ENCODE measurements at regions not wholly inside any gene's neighbourhood (a gene's known extent, or its start where the extent isn't known, plus 50 kb on each side); places are given as distances from the start of the nearest gene placed in this dataset.

DNA sequence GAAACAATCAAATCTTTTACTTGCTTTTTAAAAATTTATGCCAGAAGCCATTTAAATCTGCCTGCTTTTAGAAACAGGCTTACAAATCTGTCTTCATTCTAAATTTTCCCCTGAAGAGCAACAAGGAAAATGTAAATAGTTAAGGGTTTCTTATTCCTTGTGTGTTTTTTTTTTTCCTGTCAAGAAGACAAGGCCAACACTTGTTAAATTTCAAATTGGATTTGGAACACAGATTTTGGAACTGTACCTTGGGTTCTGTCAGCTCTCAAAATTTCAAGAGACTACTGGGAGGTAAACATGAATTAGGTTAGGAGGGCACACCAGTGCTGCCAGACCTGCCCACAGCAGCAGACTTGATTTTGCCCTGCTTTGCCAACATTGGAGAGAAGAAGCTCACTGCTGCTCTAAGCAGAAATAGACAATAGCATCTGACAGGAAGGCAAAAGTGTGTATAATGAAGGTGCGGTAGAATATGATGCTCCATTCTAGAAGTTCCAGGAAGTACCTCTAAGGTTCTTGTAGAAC is 121.7 kb downstream of the NHLRC3 start:
- peaks cover 0 to 6% (median 1%) of the 10 kb centered on the region in 4 donors for H3K4me1 Mint-ChIP-seq
- Histone ChIP-seq H3K27ac (ENCODE audit: low read depth, low read length) (no peak overlapping the region), H3K27me3 (ENCODE audit: insufficient read depth, low read length) (no peaks in the 10 kb centered on the region), H3K9me3 (ENCODE audit: control insufficient read depth in 1 of 2, low read length in 2 of 2) (no peaks in the 10 kb centered on the region), H3K4me3 (ENCODE audit: low read length in 2 of 2) (no peak overlapping the region), H3K4me1 (ENCODE audit: insufficient read depth, low read length) (no peaks in the 10 kb centered on the region), H3K36me3 (ENCODE audit: insufficient read depth, low read length) (no peaks in the 10 kb centered on the region)
- no peak for DNase-seq
- H3K4me3 Mint-ChIP-seq, result no peak overlapping the region
- H3K27ac Mint-ChIP-seq, result no peak overlapping the region
- H3K36me3 Mint-ChIP-seq, result no peaks in the 10 kb centered on the region
- intact Hi-C loops (cut with micrococcal nuclease), result no loop called here
- H3K9me3 Mint-ChIP-seq, result peaks cover 0 to 5% (median 0%) of the 10 kb centered on the region in 8 donors
- CTCF ChIA-PET (ENCODE audit: partially characterized antibody), result interaction anchor here (0.6 kb wide), 1 partner anchor 19 kb away, joined by 3 read pairs; no protein-coding TSS in a partner anchor
- peaks cover 2% of the 10 kb centered on the region in 2 donors for H3K27me3 Mint-ChIP-seq
- POLR2A ChIA-PET (ENCODE audit: partially characterized antibody), result no interaction called here

DNA sequence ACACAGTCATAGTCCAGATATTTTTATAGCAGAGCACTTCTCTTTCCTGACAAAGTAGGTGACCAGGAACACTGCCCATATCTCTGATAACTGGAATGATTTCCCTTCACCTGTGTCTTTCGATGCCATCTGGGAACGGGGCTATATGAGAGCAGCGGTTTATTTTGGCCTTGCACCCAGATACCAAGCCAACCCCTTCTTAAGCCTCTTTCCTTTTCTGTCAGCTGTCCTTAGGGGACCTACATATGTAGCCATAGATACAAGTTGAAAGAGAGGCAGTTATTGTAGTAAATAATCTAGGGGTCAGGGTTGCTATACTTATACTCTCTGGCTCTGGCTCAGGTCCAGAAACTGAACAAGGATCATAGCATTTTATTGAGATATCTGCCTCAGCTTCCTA is 128.8 kb downstream of the NHLRC3 start:
- H3K4me1 ChIP-seq (ENCODE audit: insufficient read depth, low read length), result no peaks in the 10 kb centered on the region
- no peaks in the 10 kb centered on the region for H3K36me3 ChIP-seq (ENCODE audit: insufficient read depth, low read length)
- Mint-ChIP-seq H3K36me3 (no peaks in the 10 kb centered on the region), H3K27ac (no peak overlapping the region), H3K4me1 (no peaks in the 10 kb centered on the region), H3K9me3 (peaks cover 0 to 5% (median 0%) of the 10 kb centered on the region in 8 donors), H3K4me3 (no peak overlapping the region), H3K27me3 (peaks cover 0 to 1% of the 10 kb centered on the region in 2 donors)
- POLR2A ChIA-PET (ENCODE audit: partially characterized antibody), result no interaction called here
- H3K4me3 ChIP-seq (ENCODE audit: low read length in 2 of 2), result no peak overlapping the region
- DNase-seq, result no peak
- CTCF ChIA-PET (ENCODE audit: partially characterized antibody), result no interaction called here
- no peaks in the 10 kb centered on the region for H3K9me3 ChIP-seq (ENCODE audit: control insufficient read depth in 1 of 2, low read length in 2 of 2)
- no peaks in the 10 kb centered on the region for H3K27me3 ChIP-seq (ENCODE audit: insufficient read depth, low read length)
- no peak overlapping the region for H3K27ac ChIP-seq (ENCODE audit: low read depth, low read length)
- intact Hi-C loops (cut with micrococcal nuclease), result no loop called here

DNA sequence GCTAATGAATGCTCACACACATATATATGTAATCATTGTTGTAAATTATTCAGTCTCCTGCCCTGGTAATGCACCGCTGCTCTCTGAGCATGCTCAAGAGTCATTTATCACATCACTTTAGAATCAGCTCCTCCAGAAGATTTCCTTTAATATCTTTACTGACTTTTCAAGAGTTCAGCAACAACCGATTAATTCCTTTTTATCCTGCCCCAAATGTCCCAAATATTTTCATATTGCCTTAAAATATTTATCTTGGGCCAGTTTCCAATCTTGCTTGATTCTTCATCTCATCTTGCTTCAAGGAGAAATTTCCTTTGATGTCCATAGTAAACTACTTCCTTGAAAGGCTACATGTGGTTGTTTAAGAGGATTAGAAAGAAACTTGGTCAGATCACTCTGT is 132.5 kb downstream of the NHLRC3 start:
- Histone ChIP-seq H3K4me3 (ENCODE audit: low read length in 2 of 2) (no peak overlapping the region), H3K27ac (ENCODE audit: low read depth, low read length) (no peak overlapping the region), H3K27me3 (ENCODE audit: insufficient read depth, low read length) (no peaks in the 10 kb centered on the region), H3K4me1 (ENCODE audit: insufficient read depth, low read length) (no peaks in the 10 kb centered on the region), H3K36me3 (ENCODE audit: insufficient read depth, low read length) (no peaks in the 10 kb centered on the region), H3K9me3 (ENCODE audit: control insufficient read depth in 1 of 2, low read length in 2 of 2) (no peaks in the 10 kb centered on the region)
- intact Hi-C loops (cut with micrococcal nuclease), result no loop called here
- no peak overlapping the region for H3K4me3 Mint-ChIP-seq
- H3K27ac Mint-ChIP-seq, result no peak overlapping the region
- no peaks in the 10 kb centered on the region for H3K36me3 Mint-ChIP-seq
- H3K9me3 Mint-ChIP-seq, result peaks cover 0 to 2% (median 0%) of the 10 kb centered on the region in 8 donors
- H3K27me3 Mint-ChIP-seq, result peaks cover 0 to 3% of the 10 kb centered on the region in 2 donors
- H3K4me1 Mint-ChIP-seq, result no peaks in the 10 kb centered on the region
- ChIA-PET POLR2A (ENCODE audit: partially characterized antibody) (no interaction called here), CTCF (ENCODE audit: partially characterized antibody) (interaction anchor here (1.1 kb wide), 1 partner anchor 28 kb away, joined by 3 read pairs; no protein-coding TSS in a partner anchor)
- no peak for DNase-seq

DNA sequence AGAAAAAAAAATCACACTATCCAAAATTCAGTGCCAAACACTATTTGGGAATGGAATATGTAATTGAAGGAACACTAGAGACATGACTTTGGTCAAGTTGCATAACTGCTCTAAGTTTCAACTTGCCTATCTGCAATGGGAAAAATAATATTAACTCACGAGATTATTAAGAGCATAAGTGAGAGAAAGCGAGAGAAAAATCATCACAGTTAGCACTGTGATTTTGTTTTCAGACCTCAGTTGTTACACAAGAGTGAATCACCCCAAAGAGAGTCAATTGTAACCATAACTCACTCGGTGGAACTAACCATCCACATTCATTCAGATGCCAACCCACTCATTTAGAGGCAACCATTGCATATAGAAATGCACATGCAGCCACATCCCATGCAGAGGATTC is 147.1 kb downstream of the NHLRC3 start:
- intact Hi-C loops (cut with micrococcal nuclease), result no loop called here
- Mint-ChIP-seq H3K4me3 (no peak overlapping the region), H3K36me3 (no peaks in the 10 kb centered on the region)

DNA sequence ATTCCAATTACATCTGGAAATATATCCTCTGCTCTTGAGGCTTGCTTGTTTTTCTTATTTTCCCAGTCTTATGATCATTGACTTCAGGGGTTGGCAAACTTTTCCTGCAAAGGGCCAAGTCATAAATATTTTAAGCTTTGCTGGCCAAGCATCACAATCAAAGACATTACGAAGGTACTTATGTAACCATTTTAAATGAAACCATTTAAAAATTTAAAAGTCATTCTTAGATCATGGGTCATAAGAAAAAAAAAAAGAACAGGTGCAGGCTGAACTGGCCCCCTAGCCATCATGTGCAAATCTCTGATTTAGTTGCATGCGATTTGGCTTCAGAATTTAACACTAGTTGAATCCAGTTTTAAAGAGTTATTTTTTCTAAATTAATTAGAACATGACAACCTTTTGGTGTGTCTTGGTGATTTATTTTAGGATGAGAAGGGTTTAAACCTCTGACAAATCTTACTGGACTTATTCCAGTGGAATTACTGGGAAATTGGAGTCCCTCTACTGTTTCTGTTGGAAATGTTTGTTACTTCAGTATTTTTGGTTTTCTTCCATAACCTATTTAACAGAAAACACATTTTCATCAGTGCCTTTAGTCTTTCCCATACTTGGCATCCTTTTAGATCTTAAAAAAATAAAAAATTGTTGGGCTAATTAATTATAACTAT is 148.1 kb downstream of the NHLRC3 start:
- Mint-ChIP-seq H3K4me3 (no peak overlapping the region), H3K27me3 (peaks cover 0 to 4% of the 10 kb centered on the region in 2 donors), H3K27ac (no peak overlapping the region), H3K9me3 (no peaks in the 10 kb centered on the region), H3K4me1 (no peaks in the 10 kb centered on the region), H3K36me3 (no peaks in the 10 kb centered on the region)
- CTCF ChIA-PET (ENCODE audit: partially characterized antibody), result no interaction called here
- Histone ChIP-seq H3K36me3 (ENCODE audit: insufficient read depth, low read length) (no peaks in the 10 kb centered on the region), H3K27me3 (ENCODE audit: insufficient read depth, low read length) (no peaks in the 10 kb centered on the region), H3K4me1 (ENCODE audit: insufficient read depth, low read length) (no peaks in the 10 kb centered on the region), H3K27ac (ENCODE audit: low read depth, low read length) (no peak overlapping the region), H3K4me3 (ENCODE audit: low read length in 2 of 2) (no peak overlapping the region), H3K9me3 (ENCODE audit: control insufficient read depth in 1 of 2, low read length in 2 of 2) (no peaks in the 10 kb centered on the region)
- intact Hi-C loops (cut with micrococcal nuclease), result no loop called here
- no peak for DNase-seq
- POLR2A ChIA-PET (ENCODE audit: partially characterized antibody), result no interaction called here

More for the DNA sequence above, 147.1 kb downstream of the NHLRC3 start:
- no peaks in the 10 kb centered on the region for H3K4me1 ChIP-seq (ENCODE audit: insufficient read depth, low read length)
- peaks cover 3 to 4% of the 10 kb centered on the region in 2 donors for H3K27me3 Mint-ChIP-seq
- H3K36me3 ChIP-seq (ENCODE audit: insufficient read depth, low read length), result no peaks in the 10 kb centered on the region
- no peaks in the 10 kb centered on the region for H3K4me1 Mint-ChIP-seq
- DNase-seq, result no peak
- H3K27me3 ChIP-seq (ENCODE audit: insufficient read depth, low read length), result no peaks in the 10 kb centered on the region
- H3K9me3 ChIP-seq (ENCODE audit: control insufficient read depth in 1 of 2, low read length in 2 of 2), result no peaks in the 10 kb centered on the region
- no peaks in the 10 kb centered on the region for H3K9me3 Mint-ChIP-seq
- H3K27ac ChIP-seq (ENCODE audit: low read depth, low read length), result no peak overlapping the region
- ChIA-PET POLR2A (ENCODE audit: partially characterized antibody) (no interaction called here), CTCF (ENCODE audit: partially characterized antibody) (no interaction called here)
- no peak overlapping the region for H3K27ac Mint-ChIP-seq
- H3K4me3 ChIP-seq (ENCODE audit: low read length in 2 of 2), result no peak overlapping the region

DNA sequence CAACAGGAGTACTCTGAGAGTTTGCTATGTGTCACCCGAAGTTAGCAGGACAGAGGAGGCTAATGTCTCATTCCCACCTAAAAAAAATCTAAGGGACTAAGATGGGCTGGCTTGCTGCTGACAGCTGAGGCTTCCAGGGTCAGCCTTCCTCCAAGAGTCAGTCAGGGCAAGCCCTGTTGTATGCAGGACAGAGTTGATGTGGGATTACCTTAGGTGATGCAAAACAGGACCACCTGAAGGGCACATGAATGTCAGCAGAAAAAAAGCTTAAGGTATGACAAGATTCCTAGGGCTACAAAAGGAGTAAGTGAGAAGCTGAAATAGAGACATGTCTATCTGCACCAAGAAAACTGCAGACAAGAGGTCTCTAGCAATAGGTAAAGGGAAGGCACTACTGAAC is 151.5 kb downstream of the NHLRC3 start:
- Histone ChIP-seq H3K4me1 (ENCODE audit: insufficient read depth, low read length) (no peaks in the 10 kb centered on the region), H3K36me3 (ENCODE audit: insufficient read depth, low read length) (no peaks in the 10 kb centered on the region), H3K27me3 (ENCODE audit: insufficient read depth, low read length) (no peaks in the 10 kb centered on the region), H3K27ac (ENCODE audit: low read depth, low read length) (no peak overlapping the region), H3K4me3 (ENCODE audit: low read length in 2 of 2) (no peak overlapping the region), H3K9me3 (ENCODE audit: control insufficient read depth in 1 of 2, low read length in 2 of 2) (no peaks in the 10 kb centered on the region)
- Mint-ChIP-seq H3K9me3 (peaks cover 0 to 1% (median 0%) of the 10 kb centered on the region in 8 donors), H3K27me3 (peaks cover 1 to 7% of the 10 kb centered on the region in 2 donors), H3K4me3 (no peak overlapping the region), H3K36me3 (no peaks in the 10 kb centered on the region), H3K27ac (no peak overlapping the region), H3K4me1 (no peaks in the 10 kb centered on the region)
- ChIA-PET POLR2A (ENCODE audit: partially characterized antibody) (no interaction called here), CTCF (ENCODE audit: partially characterized antibody) (no interaction called here)
- no peak for DNase-seq
- intact Hi-C loops (cut with micrococcal nuclease), result no loop called here

DNA sequence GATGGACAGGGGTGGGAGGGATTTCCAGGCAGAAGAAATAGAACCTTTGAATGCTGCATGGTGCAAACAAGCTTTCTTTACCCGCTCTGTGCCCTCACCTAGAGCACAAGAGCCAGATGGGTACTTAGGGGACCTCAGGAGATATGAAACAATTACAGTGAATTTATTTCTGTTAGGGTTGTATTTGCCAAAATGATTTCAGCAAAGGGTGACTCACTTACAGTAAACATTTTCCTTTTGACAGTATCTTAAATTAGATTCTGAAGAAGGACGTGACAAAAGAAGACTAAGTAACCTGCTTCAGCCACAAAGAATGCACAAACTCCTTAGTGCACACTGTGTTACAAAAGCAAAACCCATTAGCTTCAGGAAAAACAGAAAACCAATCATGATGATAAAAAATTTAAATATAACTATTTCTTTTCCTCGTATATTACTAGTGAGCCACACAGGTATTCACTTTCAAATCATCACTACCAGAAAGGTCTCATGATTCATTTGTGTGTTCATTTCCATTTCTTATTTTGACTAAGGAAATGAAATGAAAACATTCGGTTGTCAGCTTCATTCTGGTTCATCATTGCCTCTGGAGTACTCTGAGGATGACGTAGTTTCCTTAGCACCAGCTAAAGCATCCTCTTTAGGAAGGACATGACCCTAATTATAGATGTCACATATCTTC is 158.8 kb downstream of the NHLRC3 start:
- Mint-ChIP-seq H3K27ac (no peak overlapping the region), H3K27me3 (peaks cover 3 to 4% of the 10 kb centered on the region in 2 donors), H3K4me3 (no peak overlapping the region), H3K4me1 (peaks cover 0 to 4% (median 2%) of the 10 kb centered on the region in 4 donors), H3K36me3 (no peaks in the 10 kb centered on the region), H3K9me3 (peaks cover 0 to 1% (median 0%) of the 10 kb centered on the region in 8 donors)
- H3K27ac ChIP-seq (ENCODE audit: low read depth, low read length), result no peak overlapping the region
- no peak for DNase-seq
- H3K9me3 ChIP-seq (ENCODE audit: control insufficient read depth in 1 of 2, low read length in 2 of 2), result no peaks in the 10 kb centered on the region
- H3K4me1 ChIP-seq (ENCODE audit: insufficient read depth, low read length), result no peaks in the 10 kb centered on the region
- H3K36me3 ChIP-seq (ENCODE audit: insufficient read depth, low read length), result no peaks in the 10 kb centered on the region
- ChIA-PET POLR2A (ENCODE audit: partially characterized antibody) (no interaction called here), CTCF (ENCODE audit: partially characterized antibody) (no interaction called here)
- H3K4me3 ChIP-seq (ENCODE audit: low read length in 2 of 2), result no peak overlapping the region
- H3K27me3 ChIP-seq (ENCODE audit: insufficient read depth, low read length), result no peaks in the 10 kb centered on the region
- intact Hi-C loops (cut with micrococcal nuclease), result no loop called here

Data from CD4-positive, alpha-beta memory T cell (primary cell).